Activated CD4-positive, alpha-beta T cell treated with anti-CD3 and anti-CD28 coated beads, Interleukin-2, amount 50 U/mL, for 16 hours (primary cell): ENCODE measurements at regions not wholly inside any gene's neighbourhood (a gene's known extent, or its start where the extent isn't known, plus 50 kb on each side); places are given as distances from the start of the nearest gene placed in this dataset.

Experiments used
- DNase-seq: peaks from one replicate; pipeline ENCODE4 v3.0.0-alpha.2; 2020

GRCh38 chr11:80898910-80899309 lies 1458.1 kb upstream of the TENM4 start:
- no peak for DNase-seq

DNA sequence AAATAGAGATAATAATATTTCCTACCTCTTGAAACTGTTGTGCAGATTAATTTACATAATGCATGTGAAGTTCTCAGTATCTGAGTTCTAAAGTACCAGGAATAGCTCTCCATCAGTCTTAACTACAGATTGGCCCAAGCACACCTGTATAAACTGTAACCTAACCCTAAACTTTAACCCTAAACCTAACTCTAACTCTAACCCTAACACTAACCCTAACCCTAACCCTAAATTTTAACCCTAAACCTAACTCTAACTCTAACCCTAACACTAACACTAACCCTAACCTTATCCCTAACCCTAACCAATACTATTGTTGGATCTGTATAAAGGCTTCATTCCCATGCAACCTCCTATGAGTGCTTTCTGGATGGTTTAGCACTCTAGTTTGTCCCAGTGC lies 1445.9 kb upstream of the TENM4 start:
- DNase-seq = no peak

GRCh38 chr11:80873310-80873999 lies 1432.6 kb upstream of the TENM4 start:
- DNase-seq = no peak

- DNase-seq = no peak
Measured at GRCh38 chr11:80872116-80872728, 1431.4 kb upstream of the TENM4 start.

DNA sequence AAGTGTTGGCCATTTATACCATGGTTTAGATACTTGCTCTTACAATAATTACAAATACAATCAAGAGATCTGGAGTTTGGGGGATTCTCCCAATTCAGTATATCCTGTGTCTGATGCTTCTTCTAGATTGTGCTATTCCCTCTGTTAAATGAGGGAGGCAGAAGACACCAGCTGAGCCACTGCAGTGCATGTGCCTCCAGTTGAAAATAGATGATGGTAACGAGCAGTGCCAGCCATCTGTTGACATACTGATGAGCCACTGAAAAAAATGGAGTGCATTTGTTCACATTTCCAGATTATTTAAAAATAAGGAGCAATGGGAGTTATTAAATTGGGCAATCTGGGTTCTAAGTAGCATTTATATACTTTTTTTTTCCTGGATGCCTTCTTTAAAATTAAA lies 1428.0 kb upstream of the TENM4 start:
- no peak for DNase-seq

DNA sequence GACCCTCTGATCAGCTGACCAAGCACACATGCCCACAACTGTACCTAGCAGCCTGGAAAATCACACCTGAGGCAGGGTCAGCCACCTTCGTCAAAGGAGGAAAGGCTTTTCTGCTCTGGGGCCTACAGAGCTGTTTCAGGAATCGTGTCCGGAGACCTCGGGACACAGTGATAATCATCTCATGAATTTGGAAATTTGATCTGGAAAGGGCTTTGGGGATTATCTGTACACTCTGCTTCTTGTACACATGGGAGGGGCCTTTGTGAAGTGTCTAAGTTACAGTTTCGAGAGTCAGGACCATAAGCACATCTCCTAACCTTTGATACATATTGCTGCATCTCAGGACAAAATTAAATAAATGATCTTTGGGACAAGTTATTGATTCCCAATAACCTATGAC lies 1421.2 kb upstream of the TENM4 start:
- DNase-seq = no peak

- DNase-seq = no peak
Measured at GRCh38 chr11:80861193-80861592, 1420.4 kb upstream of the TENM4 start.

- no peak for DNase-seq
Measured at GRCh38 chr11:80860632-80861031, 1419.8 kb upstream of the TENM4 start.

DNA sequence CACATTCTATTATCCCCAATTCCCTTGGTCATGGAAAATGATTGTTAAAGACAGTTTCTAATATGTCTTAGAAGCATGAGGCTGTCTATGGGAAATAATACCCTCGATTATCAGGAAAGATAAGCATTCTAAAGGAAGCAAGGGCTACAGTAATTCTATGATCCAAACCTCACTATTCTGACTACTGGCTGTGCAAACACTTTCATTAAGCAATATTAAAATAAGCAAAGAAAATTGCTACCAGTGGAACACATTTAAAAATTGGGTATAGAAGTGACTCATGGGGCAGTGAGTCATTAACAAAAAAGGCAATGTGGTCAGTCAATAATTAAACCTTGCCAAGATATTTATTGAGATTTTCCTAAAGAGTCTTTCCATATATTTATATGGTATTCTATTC lies 1415.2 kb upstream of the TENM4 start:
- no peak for DNase-seq

GRCh38 chr11:80855426-80855825 lies 1414.6 kb upstream of the TENM4 start:
- DNase-seq = no peak

DNA sequence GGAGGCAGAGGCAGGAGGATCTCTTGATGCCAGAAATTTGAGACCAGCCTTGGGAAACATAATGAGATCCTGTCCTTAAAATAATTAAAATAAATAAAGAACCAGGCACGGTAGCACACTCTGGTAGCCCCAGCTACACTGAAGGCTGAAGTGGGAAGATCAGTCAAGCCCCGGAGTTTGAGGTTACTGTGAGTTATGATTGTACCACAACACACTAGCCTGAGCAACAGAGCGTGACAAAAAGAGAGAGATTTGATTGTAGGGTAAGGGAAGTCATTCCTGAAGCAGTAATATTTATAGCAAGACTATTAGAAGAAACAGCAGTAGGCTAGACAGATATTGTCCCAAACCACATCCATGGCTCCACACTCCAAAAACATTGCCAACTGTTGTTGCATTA lies 1408.4 kb upstream of the TENM4 start:
- DNase-seq = no peak

DNA sequence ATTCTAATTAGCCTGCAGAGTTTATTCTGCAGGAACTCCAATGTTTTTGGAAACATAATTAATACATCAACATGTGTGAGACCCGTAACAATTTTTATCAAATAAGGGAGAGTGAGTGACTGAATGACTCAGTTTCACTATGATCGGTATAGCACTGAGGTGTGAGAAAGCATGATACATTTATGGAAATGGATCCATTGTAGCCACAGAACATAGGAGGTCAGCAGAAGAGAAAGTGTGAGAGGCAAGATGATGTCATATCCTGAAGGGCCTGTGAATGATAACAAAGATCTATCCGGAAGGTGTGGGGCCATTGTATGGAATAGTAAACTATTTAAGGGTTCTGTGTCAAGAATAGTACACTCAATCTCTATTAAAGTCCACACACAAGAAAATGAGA lies 1406.1 kb upstream of the TENM4 start:
- DNase-seq = peak; percentile 48

GRCh38 chr11:80846442-80846841 lies 1405.6 kb upstream of the TENM4 start:
- DNase-seq = no peak

GRCh38 chr11:80844110-80844819 lies 1403.4 kb upstream of the TENM4 start:
- DNase-seq = no peak

DNA sequence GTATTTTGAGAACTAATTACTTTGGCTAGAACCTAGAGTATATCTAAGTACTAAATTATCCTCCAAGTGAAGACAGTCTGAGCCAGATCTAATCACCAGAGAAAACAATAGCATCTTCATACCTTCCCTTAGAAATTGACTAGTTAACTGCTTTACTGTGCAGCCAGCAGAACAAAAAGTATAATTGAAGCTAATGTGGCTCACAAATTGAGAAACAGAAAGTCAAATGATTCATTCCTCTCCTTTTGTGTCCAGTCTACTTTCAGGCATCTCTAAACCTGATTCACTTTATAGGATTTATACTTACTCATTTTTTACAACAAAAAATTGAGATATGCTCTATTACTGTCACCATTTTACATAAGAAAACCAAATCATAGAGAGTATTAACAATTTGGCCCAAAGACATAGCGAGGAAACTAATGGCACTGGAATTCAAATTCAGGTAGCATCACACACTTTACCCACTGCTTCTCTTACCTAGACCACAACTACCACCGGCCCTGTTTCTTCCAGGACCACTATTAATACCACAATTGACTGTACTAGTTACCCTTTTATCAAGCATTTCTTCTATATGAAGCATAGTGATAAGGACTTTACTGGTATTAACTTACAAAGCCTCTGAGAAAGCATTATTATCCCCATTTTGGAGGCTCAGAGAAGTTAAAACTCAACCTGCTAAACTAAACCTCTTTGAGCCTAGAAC lies 1402.6 kb upstream of the TENM4 start:
- no peak for DNase-seq

DNA sequence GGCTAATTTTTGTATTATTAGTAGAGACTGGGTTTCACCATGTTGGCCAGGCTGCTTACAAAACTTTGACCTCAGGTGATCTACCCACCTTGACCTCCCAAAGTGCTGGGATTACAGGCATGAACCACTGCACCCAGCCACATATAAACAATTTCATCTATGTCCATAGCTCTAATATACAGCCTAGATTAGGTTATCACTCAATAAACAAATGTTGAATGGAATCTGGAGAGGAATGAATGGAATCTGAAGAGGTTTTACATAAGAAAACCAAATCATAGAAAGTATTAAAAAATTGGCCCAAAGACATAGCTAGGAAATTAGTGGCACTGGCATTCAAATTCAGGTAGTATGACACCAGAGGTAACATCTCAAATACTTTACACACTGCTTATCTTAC lies 1401.4 kb upstream of the TENM4 start:
- no peak for DNase-seq

DNA sequence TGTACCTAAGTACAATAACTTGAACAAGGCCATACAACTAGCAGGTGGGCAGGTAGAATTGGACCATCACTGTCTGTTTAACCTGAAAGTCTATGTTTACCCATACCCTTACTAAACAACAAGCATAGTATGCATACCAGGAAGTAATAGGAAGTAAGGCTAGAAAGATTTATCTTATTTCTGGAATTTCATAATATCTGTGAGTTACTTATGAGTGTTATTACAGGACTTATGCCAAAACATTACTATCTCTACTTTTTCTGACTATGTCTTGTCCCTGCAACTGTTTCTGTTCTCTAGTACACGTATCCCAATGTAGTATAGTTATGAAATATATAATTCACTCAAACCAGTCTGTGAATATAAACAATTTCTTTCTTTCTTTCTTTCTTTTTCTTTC lies 1400.8 kb upstream of the TENM4 start:
- no peak for DNase-seq

DNA sequence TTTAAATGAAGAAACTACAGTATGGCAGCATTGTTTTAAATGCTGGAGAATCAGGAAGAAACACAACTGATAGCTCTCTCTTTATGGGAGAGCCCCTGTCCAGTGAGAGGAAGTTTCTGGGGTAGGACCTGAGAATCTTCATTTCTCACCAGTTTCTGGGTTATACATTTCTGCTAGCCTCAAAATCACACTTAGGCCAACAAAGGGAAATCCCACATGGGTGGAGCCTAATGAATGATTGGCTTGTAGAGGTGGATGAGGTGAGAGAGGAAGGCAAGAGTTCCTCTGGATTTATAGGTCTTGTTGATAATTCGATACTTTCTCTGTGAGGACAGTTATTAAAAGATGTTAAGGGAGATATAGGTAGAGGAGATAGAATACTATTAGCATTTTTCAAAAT lies 1397.3 kb upstream of the TENM4 start:
- peak; percentile 1 for DNase-seq

GRCh38 chr11:80837051-80837450 lies 1396.2 kb upstream of the TENM4 start:
- no peak for DNase-seq

GRCh38 chr11:80831374-80831773 lies 1390.5 kb upstream of the TENM4 start:
- DNase-seq = no peak

DNA sequence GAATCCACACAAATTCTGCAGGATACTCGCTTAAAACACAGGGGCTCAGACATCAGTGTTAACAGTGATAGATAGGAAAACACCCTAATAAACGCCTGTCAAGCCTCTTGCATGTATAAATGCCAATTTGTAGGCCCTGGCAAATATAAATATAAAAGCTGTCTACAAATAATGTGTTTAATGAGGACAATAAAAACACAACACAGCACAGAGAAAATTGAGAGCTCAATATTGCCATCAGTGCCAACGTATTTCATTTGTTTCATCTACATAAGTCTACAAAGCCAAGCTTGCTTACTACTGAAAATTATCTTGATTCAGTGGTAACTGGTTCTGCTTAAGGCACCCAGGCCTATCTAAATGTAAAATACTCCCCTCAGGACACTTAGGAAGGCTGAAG lies 1387.0 kb upstream of the TENM4 start:
- DNase-seq = no peak

DNA sequence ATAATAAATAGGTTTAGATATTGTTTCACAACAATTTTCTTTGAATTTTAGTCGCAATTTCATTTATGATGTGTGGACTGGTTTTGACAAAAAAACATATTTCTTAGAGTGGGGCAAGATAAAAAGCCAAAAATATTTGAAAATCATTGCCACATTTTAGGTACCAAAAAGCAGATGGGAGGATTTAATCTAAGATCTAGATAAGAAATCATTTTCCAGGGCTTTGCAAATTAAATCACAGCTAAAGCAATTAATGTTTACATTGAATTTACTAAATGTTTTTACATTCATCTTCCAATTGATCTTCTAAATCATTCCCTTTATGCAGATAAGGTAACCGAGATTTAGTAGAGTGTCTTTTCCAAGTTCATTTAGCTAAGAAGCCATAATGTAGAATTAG lies 1386.0 kb upstream of the TENM4 start:
- DNase-seq = no peak

DNA sequence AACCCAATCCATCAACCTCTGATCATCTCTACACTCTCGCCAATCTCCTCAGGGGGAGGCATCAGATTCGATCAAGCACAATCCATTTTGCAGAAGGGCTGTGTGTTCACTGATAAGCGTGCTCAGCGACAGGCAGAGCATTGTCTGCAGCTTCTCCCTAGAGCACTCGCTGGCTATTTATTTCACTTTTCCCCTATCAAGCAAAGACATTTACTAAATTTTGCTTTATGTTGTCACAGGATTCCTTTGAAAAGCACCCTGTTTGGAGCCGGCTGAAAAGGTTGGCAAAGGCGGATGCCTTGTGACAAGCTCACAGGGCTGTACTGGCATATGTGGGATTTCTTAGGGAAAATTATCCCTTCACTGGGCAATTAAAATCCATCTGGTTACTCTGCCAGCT lies 1381.5 kb upstream of the TENM4 start:
- no peak for DNase-seq

- DNase-seq = no peak
Measured at GRCh38 chr11:80819271-80819670, 1378.4 kb upstream of the TENM4 start.
